HEK293 (cell line): ENCODE measurements at regions not wholly inside any gene's neighbourhood (a gene's known extent, or its start where the extent isn't known, plus 50 kb on each side); places are given as distances from the start of the nearest gene placed in this dataset.

Experiments
- CTCF ChIA-PET: fragments of 350-600 bp; formaldehyde crosslinking; extraction: SDS; loops from one replicate; lab custom pipeline; 2021; ENCODE audit warnings: antibody characterized with exemption; lab: Yijun Ruan, JAX
- POLR2A ChIA-PET: fragments of 300-600 bp; formaldehyde crosslinking; extraction: SDS; loops from one replicate; lab custom pipeline; 2020; ENCODE audit warnings: antibody characterized with exemption, inconsistent platforms; lab: Yijun Ruan, JAX
- H3K27ac ChIP-seq: fragments of 200-500 bp; sonication (Bioruptor generic); 2 replicates; pipeline ENCODE4 v1.5.1; 2014; ENCODE audit warnings: low read depth, low read length, control low read depth, inconsistent platforms; ENCODE audit errors: extremely low read depth
- H3K36me3 ChIP-seq, 2 experiments: fragments of 200-500 bp in 1 of 2; sonication (Bioruptor generic) in 1 of 2; 1 replicate in 1 of 2; 2 replicates in 1 of 2; pipeline ENCODE4 v1.5.1; 2014 to 2017; ENCODE audit warnings: inconsistent platforms in 2 of 2, low read length in 2 of 2; ENCODE audit not compliant: control insufficient read depth in 2 of 2, insufficient read depth in 1 of 2
- H3K4me1 ChIP-seq: fragments of 200-500 bp; sonication (Bioruptor generic); 2 replicates; pipeline ENCODE4 v1.5.1; 2014; ENCODE audit warnings: mild to moderate bottlenecking, low read length, inconsistent platforms; ENCODE audit not compliant: control insufficient read depth, insufficient read depth
- H3K4me3 ChIP-seq: 2 replicates; pipeline ENCODE4 v1.5.1; 2011; ENCODE audit warnings: low read depth, mild to moderate bottlenecking, control low read depth, low read length, moderate library complexity
- H3K9me3 ChIP-seq: fragments of 200-500 bp; sonication (Bioruptor generic); 2 replicates; pipeline ENCODE4 v1.5.1; 2014; ENCODE audit warnings: low read depth, low read length, inconsistent platforms; ENCODE audit not compliant: control insufficient read depth, insufficient read depth
- FEZF1 ChIP-seq: fragments of 450-650 bp; formaldehyde crosslinking; IDR thresholded peaks from 2 replicates; pipeline ENCODE4 v1.5.1; 2016; ENCODE audit warnings: missing biosample characterization, missing genetic modification characterization
- HOXC10 ChIP-seq: sonication (generic); formaldehyde crosslinking; IDR thresholded peaks from 2 replicates; pipeline ENCODE4 v1.8.1; 2023; ENCODE audit warnings: mild to moderate bottlenecking, missing genetic modification reagents
- KLF17 ChIP-seq: fragments of 450-650 bp; formaldehyde crosslinking; IDR thresholded peaks from 2 replicates; pipeline ENCODE4 v1.5.1; 2016; ENCODE audit warnings: missing biosample characterization, missing genetic modification characterization
- MZF1 ChIP-seq: fragments of 450-650 bp; formaldehyde crosslinking; IDR thresholded peaks from 2 replicates; pipeline ENCODE4 v1.5.1; 2017; ENCODE audit warnings: missing biosample characterization, missing genetic modification characterization, borderline replicate concordance
- PBX3 ChIP-seq: sonication (generic); formaldehyde crosslinking; IDR thresholded peaks from 2 replicates; pipeline ENCODE4 v1.8.1; 2022; ENCODE audit warnings: mild to moderate bottlenecking, moderate library complexity, missing genetic modification reagents
- PRDM10 ChIP-seq: fragments of 450-650 bp; formaldehyde crosslinking; IDR thresholded peaks from 2 replicates; pipeline ENCODE4 v1.5.1; 2016; ENCODE audit warnings: missing biosample characterization, missing genetic modification characterization
- PRDM6 ChIP-seq: fragments of 450-650 bp; formaldehyde crosslinking; IDR thresholded peaks from 2 replicates; pipeline ENCODE4 v1.5.1; 2017; ENCODE audit warnings: missing biosample characterization, missing genetic modification characterization
- WT1 ChIP-seq: fragments of 450-650 bp; formaldehyde crosslinking; IDR thresholded peaks from 2 replicates; pipeline ENCODE4 v1.5.1; 2016; ENCODE audit warnings: missing biosample characterization, missing genetic modification characterization
- ZBTB1 ChIP-seq: fragments of 450-650 bp; formaldehyde crosslinking; IDR thresholded peaks from 2 replicates; pipeline ENCODE4 v1.5.1; 2016; ENCODE audit warnings: missing biosample characterization, missing genetic modification characterization
- ZBTB11 ChIP-seq: fragments of 450-650 bp; formaldehyde crosslinking; conservative IDR thresholded peaks from 2 replicates; pipeline ENCODE4 v1.5.1; 2016; ENCODE audit warnings: low read depth, missing biosample characterization, missing genetic modification characterization
- ZNF48 ChIP-seq: fragments of 450-650 bp; formaldehyde crosslinking; IDR thresholded peaks from 2 replicates; pipeline ENCODE4 v1.5.1; 2016; ENCODE audit warnings: missing biosample characterization, missing genetic modification characterization
- ZNF501 ChIP-seq: fragments of 450-650 bp; formaldehyde crosslinking; IDR thresholded peaks from 2 replicates; pipeline ENCODE4 v1.5.1; 2016; ENCODE audit warnings: missing biosample characterization, missing genetic modification characterization
- ZNF521 ChIP-seq: fragments of 450-650 bp; formaldehyde crosslinking; IDR thresholded peaks from 2 replicates; pipeline ENCODE4 v1.5.1; 2017; ENCODE audit warnings: missing biosample characterization, mild to moderate bottlenecking, missing genetic modification characterization
- ZNF544 ChIP-seq: fragments of 450-650 bp; formaldehyde crosslinking; IDR thresholded peaks from 2 replicates; pipeline ENCODE4 v1.5.0; 2017; ENCODE audit warnings: missing biosample characterization, missing genetic modification characterization
- ZNF610 ChIP-seq: fragments of 450-650 bp; formaldehyde crosslinking; IDR thresholded peaks from 2 replicates; pipeline ENCODE4 v1.5.1; 2016; ENCODE audit warnings: missing biosample characterization, missing genetic modification characterization, borderline replicate concordance
- ZSCAN23 ChIP-seq: fragments of 450-650 bp; formaldehyde crosslinking; IDR thresholded peaks from 2 replicates; pipeline ENCODE4 v1.5.1; 2016; ENCODE audit warnings: missing biosample characterization, missing genetic modification characterization

- ChIA-PET POLR2A (no interaction called here), CTCF (interaction anchor here (0.8 kb wide), 1 partner anchor 25 kb away, joined by 4 read pairs; no protein-coding TSS in a partner anchor)
- H3K36me3 ChIP-seq = no peaks in the 10 kb centered on the region
- TF ChIP-seq ZNF501 (tag by site-specific recombination) = no peak
- no peaks in the 10 kb centered on the region for H3K4me1 ChIP-seq
- no peaks in the 10 kb centered on the region for H3K9me3 ChIP-seq
- H3K27ac ChIP-seq = no peak overlapping the region
- no peak overlapping the region for H3K4me3 ChIP-seq
These were observed 70.6 kb upstream of the ST6GALNAC3 start for GRCh38 chr1:76003946-76004345.

GRCh38 chr1:76005765-76006164 is 68.8 kb upstream of the ST6GALNAC3 start:
- TF ChIP-seq ZNF48 (tag by site-specific recombination) = no peak
- TF ChIP-seq PRDM6 (tag by site-specific recombination) = no peak
- no peak for TF ChIP-seq ZNF610 (tag by site-specific recombination)
- TF ChIP-seq ZBTB11 = no peak
- TF ChIP-seq KLF17 (tag by site-specific recombination) = no peak
- TF ChIP-seq, all 188 proteins: peak for 0
- Histone ChIP-seq H3K4me1 (no peaks in the 10 kb centered on the region), H3K4me3 (no peak overlapping the region), H3K27ac (no peak overlapping the region), H3K36me3 (no peaks in the 10 kb centered on the region), H3K9me3 (no peaks in the 10 kb centered on the region)
- ChIA-PET CTCF (interaction anchor here (0.8 kb wide), 1 partner anchor 135 kb away, joined by 3 read pairs; no protein-coding TSS in a partner anchor), POLR2A (no interaction called here)

GRCh38 chr1:76006234-76006633 is 68.3 kb upstream of the ST6GALNAC3 start:
- ChIA-PET CTCF (interaction anchor here (0.8 to 1.0 kb wide), 2 partner anchors 135 to 148 kb away, joined by 3 read pairs; no protein-coding TSS in a partner anchor), POLR2A (no interaction called here)
- Histone ChIP-seq H3K9me3 (no peaks in the 10 kb centered on the region), H3K4me1 (no peaks in the 10 kb centered on the region), H3K36me3 (no peaks in the 10 kb centered on the region), H3K4me3 (no peak overlapping the region), H3K27ac (no peak overlapping the region)
- TF ChIP-seq FEZF1 (tag by site-specific recombination) (no peak), ZSCAN23 (tag by site-specific recombination) (no peak), PRDM10 (tag by site-specific recombination) (no peak), ZNF521 (no peak), ZBTB1 (tag by site-specific recombination) (no peak), MZF1 (no peak), ZNF544 (tag by site-specific recombination) (no peak), HOXC10 (no peak), ZNF610 (tag by site-specific recombination) (no peak), WT1 (tag by site-specific recombination) (no peak), PBX3 (CRISPR knock-in tag) (no peak)
